ENCODE measurements at regions not wholly inside any gene's neighbourhood (a gene's known extent, or its start where the extent isn't known, plus 50 kb on each side); places are given as distances from the start of the nearest gene placed in this dataset.

DNA sequence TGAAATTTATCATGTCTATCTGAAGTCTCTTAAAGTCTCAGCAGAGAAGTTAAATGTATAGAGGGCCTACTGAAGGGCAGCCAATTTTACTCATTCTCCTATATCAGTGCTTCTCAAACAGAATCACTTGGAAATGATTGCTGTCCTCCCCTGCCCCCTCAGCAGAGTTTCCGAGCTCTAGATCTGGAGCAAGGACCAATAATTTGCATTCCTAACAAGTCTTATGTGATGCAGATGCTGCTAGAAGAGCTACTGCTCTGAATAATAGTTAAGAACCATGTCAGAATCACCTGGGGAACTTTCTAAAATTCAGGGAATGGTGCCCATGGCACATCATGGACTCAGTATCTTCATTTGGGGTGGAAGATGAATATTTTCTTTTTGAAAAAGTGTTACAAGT lies 105.6 kb upstream of the EPHA4 start:
- TF ChIP-seq EZH2 (IDR thresholded peaks at IDR 0.05; ENCODE audit: low read length), result no peak
- TF ChIP-seq, protein P1, sequence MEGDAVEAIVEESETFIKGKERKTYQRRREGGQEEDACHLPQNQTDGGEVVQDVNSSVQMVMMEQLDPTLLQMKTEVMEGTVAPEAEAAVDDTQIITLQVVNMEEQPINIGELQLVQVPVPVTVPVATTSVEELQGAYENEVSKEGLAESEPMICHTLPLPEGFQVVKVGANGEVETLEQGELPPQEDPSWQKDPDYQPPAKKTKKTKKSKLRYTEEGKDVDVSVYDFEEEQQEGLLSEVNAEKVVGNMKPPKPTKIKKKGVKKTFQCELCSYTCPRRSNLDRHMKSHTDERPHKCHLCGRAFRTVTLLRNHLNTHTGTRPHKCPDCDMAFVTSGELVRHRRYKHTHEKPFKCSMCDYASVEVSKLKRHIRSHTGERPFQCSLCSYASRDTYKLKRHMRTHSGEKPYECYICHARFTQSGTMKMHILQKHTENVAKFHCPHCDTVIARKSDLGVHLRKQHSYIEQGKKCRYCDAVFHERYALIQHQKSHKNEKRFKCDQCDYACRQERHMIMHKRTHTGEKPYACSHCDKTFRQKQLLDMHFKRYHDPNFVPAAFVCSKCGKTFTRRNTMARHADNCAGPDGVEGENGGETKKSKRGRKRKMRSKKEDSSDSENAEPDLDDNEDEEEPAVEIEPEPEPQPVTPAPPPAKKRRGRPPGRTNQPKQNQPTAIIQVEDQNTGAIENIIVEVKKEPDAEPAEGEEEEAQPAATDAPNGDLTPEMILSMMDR (optimal IDR thresholded peaks at IDR 0.05 in 1 of 3, IDR thresholded peaks at IDR 0.05 in 1 of 3, conservative IDR thresholded peaks at IDR 0.05 in 1 of 3; ENCODE audit: extremely low read depth in 1 of 3, insufficient read depth in 2 of 3, low read length in 3 of 3), result no peak
- Histone ChIP-seq H4K20me1 (ENCODE audit: control insufficient read depth, extremely low read depth, insufficient read depth, low read length) (no peaks in the 10 kb centered on the region), H3K79me2 (ENCODE audit: control insufficient read depth, insufficient read depth, low read length) (no peaks in the 10 kb centered on the region), H3K9ac (ENCODE audit: control insufficient read depth, extremely low read depth, insufficient read depth, low read length) (no peak overlapping the region), H3K27me3 (ENCODE audit: control insufficient read depth, extremely low read depth, insufficient read depth, low read length) (no peaks in the 10 kb centered on the region), H2AFZ (ENCODE audit: control insufficient read depth, low read length) (no peak overlapping the region), H3K9me1 (ENCODE audit: control insufficient read depth, extremely low read depth, insufficient read depth, low read length) (no peaks in the 10 kb centered on the region), H3K36me3 (ENCODE audit: control insufficient read depth in 2 of 2, extremely low read depth in 1 of 2, insufficient read depth in 2 of 2, low read length in 2 of 2) (no peaks in the 10 kb centered on the region), H3K9me3 (ENCODE audit: control insufficient read depth, low read depth, low read length) (peaks cover 5% of the 10 kb centered on the region), H3K4me1 (ENCODE audit: control insufficient read depth, extremely low read depth, insufficient read depth, low read length) (no peaks in the 10 kb centered on the region), H3K27ac (ENCODE audit: control insufficient read depth, insufficient read depth, low read length) (no peak overlapping the region), H3K4me2 (ENCODE audit: control insufficient read depth, extremely low read depth, insufficient read depth, low read depth, low read length) (no peak overlapping the region), H3K4me3 (ENCODE audit: control insufficient read depth in 2 of 3, extremely low read depth in 1 of 3, insufficient read depth in 2 of 3, low read depth in 1 of 3, low read length in 3 of 3) (no peak overlapping the region)
- dilution Hi-C loops (cut with MboI; ENCODE audit: extremely low pct_ligation_motif_present, low sequenced_read_pairs), result no loop called here
- FAIRE-seq (no peak), DNase-seq (ENCODE audit: low read depth, low spot score) (no peak)

DNA sequence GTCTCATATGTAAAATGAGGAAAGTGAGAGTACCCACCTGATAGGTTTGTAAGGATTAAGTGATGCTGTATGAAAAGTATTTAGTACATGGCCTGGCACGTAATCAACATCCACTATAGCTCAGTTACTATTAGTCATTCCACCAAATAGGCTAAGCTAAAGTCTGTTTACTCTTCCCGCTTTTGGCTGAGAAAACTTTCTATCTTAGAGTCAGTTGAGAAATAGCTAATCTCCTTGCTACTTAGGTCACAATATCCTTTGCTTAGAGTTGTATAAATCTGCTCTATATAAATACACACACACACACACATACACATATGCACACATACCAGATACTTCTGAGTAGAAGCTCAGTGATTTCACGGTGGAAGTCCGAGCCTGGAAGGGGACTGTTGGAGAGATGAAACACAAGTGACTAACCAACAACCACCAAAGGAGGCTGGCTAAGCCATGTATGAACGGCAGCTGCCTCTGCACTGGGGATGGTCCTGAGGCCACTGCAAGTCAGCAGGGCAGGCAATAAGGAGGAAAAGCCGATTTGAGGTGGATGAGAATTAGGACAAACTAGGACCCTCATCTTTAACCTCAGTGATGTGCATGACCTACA lies 104.6 kb upstream of the EPHA4 start:
- Histone ChIP-seq H3K9me3 (ENCODE audit: control insufficient read depth, low read depth, low read length) (peaks cover 5% of the 10 kb centered on the region), H3K4me1 (ENCODE audit: control insufficient read depth, extremely low read depth, insufficient read depth, low read length) (peaks cover 2% of the 10 kb centered on the region), H3K9me1 (ENCODE audit: control insufficient read depth, extremely low read depth, insufficient read depth, low read length) (no peaks in the 10 kb centered on the region), H3K79me2 (ENCODE audit: control insufficient read depth, insufficient read depth, low read length) (no peaks in the 10 kb centered on the region), H4K20me1 (ENCODE audit: control insufficient read depth, extremely low read depth, insufficient read depth, low read length) (no peaks in the 10 kb centered on the region), H3K4me3 (ENCODE audit: control insufficient read depth in 2 of 3, extremely low read depth in 1 of 3, insufficient read depth in 2 of 3, low read depth in 1 of 3, low read length in 3 of 3) (no peak overlapping the region), H3K9ac (ENCODE audit: control insufficient read depth, extremely low read depth, insufficient read depth, low read length) (no peak overlapping the region), H3K4me2 (ENCODE audit: control insufficient read depth, extremely low read depth, insufficient read depth, low read depth, low read length) (no peak overlapping the region), H3K27ac (ENCODE audit: control insufficient read depth, insufficient read depth, low read length) (no peak overlapping the region), H3K27me3 (ENCODE audit: control insufficient read depth, extremely low read depth, insufficient read depth, low read length) (no peaks in the 10 kb centered on the region), H2AFZ (ENCODE audit: control insufficient read depth, low read length) (no peak overlapping the region), H3K36me3 (ENCODE audit: control insufficient read depth in 2 of 2, extremely low read depth in 1 of 2, insufficient read depth in 2 of 2, low read length in 2 of 2) (no peaks in the 10 kb centered on the region)
- dilution Hi-C loops (cut with MboI; ENCODE audit: extremely low pct_ligation_motif_present, low sequenced_read_pairs), result no loop called here
- DNase-seq (ENCODE audit: low read depth, low spot score) (no peak), FAIRE-seq (no peak)
- TF ChIP-seq, protein P1 (optimal IDR thresholded peaks at IDR 0.05 in 1 of 3, IDR thresholded peaks at IDR 0.05 in 1 of 3, conservative IDR thresholded peaks at IDR 0.05 in 1 of 3; ENCODE audit: extremely low read depth in 1 of 3, insufficient read depth in 2 of 3, low read length in 3 of 3), result no peak
- TF ChIP-seq EZH2 (IDR thresholded peaks at IDR 0.05; ENCODE audit: low read length), result no peak

Data from keratinocyte (primary cell).